Transverse colon (tissue), 3 donors: ENCODE measurements at regions not wholly inside any gene's neighbourhood (a gene's known extent, or its start where the extent isn't known, plus 50 kb on each side); places are given as distances from the start of the nearest gene placed in this dataset.

Experiments
- EP300 ChIP-seq: sonication (generic); formaldehyde crosslinking; IDR thresholded peaks from one replicate; pipeline ENCODE4 v1.6.1; 2017; ENCODE audit warnings: antibody characterized with exemption, low read depth
- TF ChIP-seq, protein P1 (sequence below), 5 experiments: fragments of 200-600 bp in 3 of 5; fragments of 450-650 bp in 2 of 5; sonication (generic) in 3 of 5; IDR thresholded peaks; 1 replicate in 2 of 5; 2 replicates in 3 of 5; pipeline ENCODE4 v1.5.1; 2016 to 2017; ENCODE audit warnings: antibody characterized with exemption in 5 of 5, inconsistent platforms in 3 of 5, mild to moderate bottlenecking in 2 of 5, moderate library complexity in 1 of 5

DNA sequence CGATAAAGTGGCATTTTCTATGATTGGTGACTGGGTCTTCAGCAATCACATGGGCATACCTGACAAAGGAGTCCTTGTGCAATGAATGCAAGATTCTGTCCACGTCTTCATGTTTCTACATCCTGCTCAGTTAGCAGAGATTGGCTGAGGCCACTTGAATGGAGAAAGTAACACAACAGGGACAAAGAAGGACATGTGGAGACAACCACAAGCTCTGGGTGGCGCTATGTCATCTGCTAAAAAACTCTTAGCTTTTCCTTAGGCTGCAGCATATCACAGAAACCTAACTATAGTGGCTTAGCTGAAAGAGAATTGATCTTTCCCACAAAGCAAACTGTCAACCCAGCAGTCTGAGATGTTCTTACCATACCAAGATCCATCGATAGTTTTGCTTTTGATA lies 1109.7 kb downstream of the SOCS6 start:
- TF ChIP-seq EP300, result no peak
- TF ChIP-seq, protein P1, sequence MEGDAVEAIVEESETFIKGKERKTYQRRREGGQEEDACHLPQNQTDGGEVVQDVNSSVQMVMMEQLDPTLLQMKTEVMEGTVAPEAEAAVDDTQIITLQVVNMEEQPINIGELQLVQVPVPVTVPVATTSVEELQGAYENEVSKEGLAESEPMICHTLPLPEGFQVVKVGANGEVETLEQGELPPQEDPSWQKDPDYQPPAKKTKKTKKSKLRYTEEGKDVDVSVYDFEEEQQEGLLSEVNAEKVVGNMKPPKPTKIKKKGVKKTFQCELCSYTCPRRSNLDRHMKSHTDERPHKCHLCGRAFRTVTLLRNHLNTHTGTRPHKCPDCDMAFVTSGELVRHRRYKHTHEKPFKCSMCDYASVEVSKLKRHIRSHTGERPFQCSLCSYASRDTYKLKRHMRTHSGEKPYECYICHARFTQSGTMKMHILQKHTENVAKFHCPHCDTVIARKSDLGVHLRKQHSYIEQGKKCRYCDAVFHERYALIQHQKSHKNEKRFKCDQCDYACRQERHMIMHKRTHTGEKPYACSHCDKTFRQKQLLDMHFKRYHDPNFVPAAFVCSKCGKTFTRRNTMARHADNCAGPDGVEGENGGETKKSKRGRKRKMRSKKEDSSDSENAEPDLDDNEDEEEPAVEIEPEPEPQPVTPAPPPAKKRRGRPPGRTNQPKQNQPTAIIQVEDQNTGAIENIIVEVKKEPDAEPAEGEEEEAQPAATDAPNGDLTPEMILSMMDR (IDR thresholded peaks at IDR 0.05), result no peak
